Glomerular visceral epithelial cell (primary cell): ENCODE measurements at regions not wholly inside any gene's neighbourhood (a gene's known extent, or its start where the extent isn't known, plus 50 kb on each side); places are given as distances from the start of the nearest gene placed in this dataset.

Experiments
- DNase-seq: peaks from one replicate; pipeline ENCODE4 v3.0.0-alpha.2; 2016; ENCODE audit errors: extremely low spot score

DNA sequence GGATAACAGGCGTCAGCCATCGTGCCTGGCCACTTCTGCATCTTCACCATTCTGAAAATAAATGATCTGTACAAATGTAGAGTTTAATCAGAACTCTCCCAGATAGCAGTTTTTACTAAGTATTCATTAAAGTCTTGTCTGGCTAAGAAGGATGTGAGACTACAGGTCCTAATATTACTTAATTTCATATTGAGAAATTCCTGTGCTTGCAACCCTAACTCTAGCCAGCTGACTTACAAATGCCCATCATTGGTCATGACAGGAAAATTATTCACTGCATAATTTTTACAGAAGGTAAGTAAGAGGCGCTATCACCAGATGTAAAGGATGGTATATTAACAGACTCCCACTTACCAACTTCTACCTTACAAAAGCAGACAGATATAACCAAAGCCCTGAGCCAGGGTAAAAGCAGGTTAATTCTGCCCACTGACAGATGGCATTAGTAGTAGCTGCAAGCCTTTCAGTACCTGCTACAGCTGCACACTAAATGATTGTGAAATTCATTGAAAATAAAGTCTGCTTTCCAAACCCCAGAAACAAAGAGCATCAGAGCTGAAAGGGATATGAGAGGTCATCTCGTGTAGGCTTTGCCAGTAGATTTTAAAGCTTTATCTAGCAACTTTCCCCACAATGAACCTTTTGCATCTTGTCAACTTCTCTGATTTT lies 55.9 kb upstream of the FOXN2 start:
- DNase-seq = no peak

DNA sequence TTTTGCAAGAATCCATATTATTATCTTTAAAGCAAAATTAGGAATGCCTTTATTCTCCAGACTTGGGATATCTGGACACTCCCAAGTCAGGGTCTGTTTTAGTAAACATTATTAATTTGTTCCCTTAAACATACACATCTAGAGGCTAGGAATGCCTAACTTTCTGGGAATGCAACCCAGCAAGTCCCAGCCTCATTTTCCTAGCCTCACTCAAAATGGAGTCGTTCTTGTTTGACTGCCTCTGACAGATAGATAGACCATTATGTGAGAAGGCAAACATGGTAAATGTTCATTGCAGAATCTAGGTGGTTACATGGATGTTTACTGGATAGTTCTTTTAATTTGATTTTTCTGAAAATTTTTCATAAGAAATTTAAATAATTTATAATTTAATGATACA lies 54.7 kb upstream of the FOXN2 start:
- no peak for DNase-seq

DNA sequence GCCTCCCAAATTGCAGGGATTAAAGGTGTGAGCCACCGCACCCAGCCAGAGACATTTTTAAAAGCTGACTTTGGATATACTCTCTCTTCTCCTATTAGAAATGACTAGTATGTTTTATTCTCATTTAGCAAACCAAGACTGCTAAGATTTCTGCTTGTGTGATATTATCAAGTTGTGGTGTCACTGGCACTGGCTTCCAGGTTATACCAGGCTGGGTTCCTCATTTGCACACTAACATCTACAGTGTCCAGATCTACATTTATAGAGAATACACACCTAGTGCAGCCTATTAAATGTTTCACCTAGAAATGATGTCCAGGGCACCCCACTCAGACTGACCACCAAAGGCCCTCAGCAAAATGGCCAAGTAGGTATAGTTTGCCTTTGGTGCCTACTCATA lies 49.9 kb upstream of the FOXN2 start:
- no peak for DNase-seq
